GM10248 (cell line): ENCODE measurements at regions not wholly inside any gene's neighbourhood (a gene's known extent, or its start where the extent isn't known, plus 50 kb on each side); places are given as distances from the start of the nearest gene placed in this dataset.
A peak's percentile ranks its signal among the peaks of the same experiment; 100 is the strongest.
"Not testable (repeated sequence)": the region's sequence is repeated elsewhere in the genome, so short reads cannot be mapped to it uniquely, and the experiment has no call there.

Source experiments
- CTCF ChIA-PET: fragments of 300-600 bp; sonication (Branson Sonifier 250); formaldehyde crosslinking; extraction: SDS; loops from one replicate; lab custom pipeline; 2021; ENCODE audit warnings: antibody characterized with exemption; lab: Yijun Ruan, JAX
- POLR2A ChIA-PET: fragments of 350-650 bp; sonication (Branson Sonifier 250); formaldehyde crosslinking; extraction: SDS; loops from one replicate; lab custom pipeline; 2020; ENCODE audit warnings: antibody characterized with exemption; lab: Yijun Ruan, JAX
- DNase-seq: peaks from one replicate; pipeline ENCODE4 v3.0.0; 2012; ENCODE audit errors: extremely low spot score
- CTCF ChIP-seq: IDR thresholded peaks from 2 replicates; pipeline ENCODE4 v1.5.1; 2012; ENCODE audit warnings: mild to moderate bottlenecking, low read depth; ENCODE audit errors: extremely low read depth, missing control alignments, control extremely low read depth

GRCh38 chr9:78707481-78707991 is 410.6 kb downstream of the PSAT1 start:
- DNase-seq = peak; percentile 17
- TF ChIP-seq CTCF = no peak
- ChIA-PET POLR2A (no interaction called here), CTCF (no interaction called here)

- CTCF ChIA-PET = no interaction called here
- no peak for DNase-seq
- no peak for TF ChIP-seq CTCF
- POLR2A ChIA-PET = no interaction called here
These were observed 416.1 kb downstream of the PSAT1 start for GRCh38 chr9:78712903-78713613.

- DNase-seq = no peak
- POLR2A ChIA-PET = no interaction called here
- no peak for TF ChIP-seq CTCF
- CTCF ChIA-PET = no interaction called here
These were observed 416.9 kb downstream of the PSAT1 start for GRCh38 chr9:78713614-78714405.

GRCh38 chr9:78714576-78714975 is 417.7 kb downstream of the PSAT1 start:
- CTCF ChIA-PET = no interaction called here
- POLR2A ChIA-PET = no interaction called here
- no peak for DNase-seq

GRCh38 chr9:78719029-78719428 is 422.1 kb downstream of the PSAT1 start:
- CTCF ChIA-PET = interaction anchor here (1.1 kb wide), 1 partner anchor 15 kb away, joined by 3 read pairs; no protein-coding TSS in a partner anchor
- POLR2A ChIA-PET, DNase-seq: not testable (repeated sequence)

More at GRCh38 chr9:78714576-78714975, 417.7 kb downstream of the PSAT1 start:
- no peak for TF ChIP-seq CTCF

GRCh38 chr9:78724896-78725295 is 428.0 kb downstream of the PSAT1 start:
- ChIA-PET POLR2A (no interaction called here), CTCF (no interaction called here)
- no peak for TF ChIP-seq CTCF
- DNase-seq = no peak

- POLR2A ChIA-PET = no interaction called here
- TF ChIP-seq CTCF = no peak
- no peak for DNase-seq
- CTCF ChIA-PET = no interaction called here
These were observed 428.6 kb downstream of the PSAT1 start for GRCh38 chr9:78725503-78725902.
